Lower leg skin (tissue), 4 donors: ENCODE measurements at regions not wholly inside any gene's neighbourhood (a gene's known extent, or its start where the extent isn't known, plus 50 kb on each side); places are given as distances from the start of the nearest gene placed in this dataset.

Experiments
- DNase-seq, 2 donors: peaks; one replicate each; pipeline ENCODE4 v3.0.0-alpha.2; 2019; ENCODE audit warnings: low spot score in 2 of 2
- H3K4me3 ChIP-seq: fragments of 200-600 bp; sonication (generic); 2 replicates; pipeline ENCODE4 v1.5.1; 2017; ENCODE audit warnings: mild to moderate bottlenecking, low read depth; ENCODE audit not compliant: poor library complexity, severe bottlenecking
- POLR2A ChIP-seq, 2 donors: fragments of 450-650 bp; IDR thresholded peaks; one replicate each; pipeline ENCODE4 v1.6.1; 2016 to 2017; ENCODE audit warnings: antibody characterized with exemption in 2 of 2, mild to moderate bottlenecking in 1 of 2, moderate library complexity in 1 of 2
- WGBS, 2 donors: methylation state at CpG; one replicate each; pipeline ENCODE4 v1.1.5; 2018; 5-methylcytosine and 5-hydroxymethylcytosine counted together
- intact Hi-C: fragments of 100-400 bp; cut with DNase I; formaldehyde crosslinking; loops from one replicate; pipeline ENCODE4 v1.15.0; 2023; ENCODE audit warnings: low total_unique reads
- TF ChIP-seq, protein P1 (sequence below), 3 donors: fragments of 450-650 bp; IDR thresholded peaks; one replicate each; pipeline ENCODE4 v1.5.1; 2016; ENCODE audit warnings: antibody characterized with exemption in 3 of 3, mild to moderate bottlenecking in 3 of 3, moderate library complexity in 2 of 3

GRCh38 chr2:15728245-15728938, 136.7 kb downstream of the DDX1 start:
- WGBS, 2 donors: 94 to 97% methylated on average over 9 of the region's 9 CpGs
- peak in 1 of 2 donors; percentile 48 for DNase-seq
- intact Hi-C loops: no loop called here
- H3K4me3 ChIP-seq: no peak overlapping the region
- TF ChIP-seq, protein P1, sequence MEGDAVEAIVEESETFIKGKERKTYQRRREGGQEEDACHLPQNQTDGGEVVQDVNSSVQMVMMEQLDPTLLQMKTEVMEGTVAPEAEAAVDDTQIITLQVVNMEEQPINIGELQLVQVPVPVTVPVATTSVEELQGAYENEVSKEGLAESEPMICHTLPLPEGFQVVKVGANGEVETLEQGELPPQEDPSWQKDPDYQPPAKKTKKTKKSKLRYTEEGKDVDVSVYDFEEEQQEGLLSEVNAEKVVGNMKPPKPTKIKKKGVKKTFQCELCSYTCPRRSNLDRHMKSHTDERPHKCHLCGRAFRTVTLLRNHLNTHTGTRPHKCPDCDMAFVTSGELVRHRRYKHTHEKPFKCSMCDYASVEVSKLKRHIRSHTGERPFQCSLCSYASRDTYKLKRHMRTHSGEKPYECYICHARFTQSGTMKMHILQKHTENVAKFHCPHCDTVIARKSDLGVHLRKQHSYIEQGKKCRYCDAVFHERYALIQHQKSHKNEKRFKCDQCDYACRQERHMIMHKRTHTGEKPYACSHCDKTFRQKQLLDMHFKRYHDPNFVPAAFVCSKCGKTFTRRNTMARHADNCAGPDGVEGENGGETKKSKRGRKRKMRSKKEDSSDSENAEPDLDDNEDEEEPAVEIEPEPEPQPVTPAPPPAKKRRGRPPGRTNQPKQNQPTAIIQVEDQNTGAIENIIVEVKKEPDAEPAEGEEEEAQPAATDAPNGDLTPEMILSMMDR (IDR thresholded peaks at IDR 0.05): no peak
- no peak for TF ChIP-seq POLR2A (IDR thresholded peaks at IDR 0.05)

DNA sequence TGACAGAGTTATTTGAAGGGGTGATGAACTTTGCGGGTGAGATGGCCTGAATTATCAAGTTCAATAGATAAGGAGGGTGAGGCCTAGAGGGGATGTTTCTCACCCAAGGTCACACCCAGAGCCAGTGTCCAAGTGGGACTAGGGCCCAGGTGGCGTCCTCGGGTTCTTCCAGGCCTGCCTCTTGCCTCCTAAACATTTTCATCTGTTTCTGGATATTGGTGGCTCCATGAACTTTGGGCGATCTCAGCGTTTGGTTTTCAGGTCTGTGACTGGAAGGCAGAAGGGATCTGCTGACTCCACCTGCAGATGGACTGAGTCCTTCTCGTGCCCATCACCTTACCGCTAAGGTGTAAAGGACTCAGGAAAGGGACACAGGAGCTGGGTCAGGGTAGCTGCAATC, 137.3 kb downstream of the DDX1 start:
- 92 to 93% methylated on average over 7 of the region's 7 CpGs for WGBS, 2 donors
- no peak overlapping the region for H3K4me3 ChIP-seq
- intact Hi-C loops: no loop called here
- TF ChIP-seq POLR2A (IDR thresholded peaks at IDR 0.05): no peak
- TF ChIP-seq, protein P1 (IDR thresholded peaks at IDR 0.05): no peak
- peak in 1 of 2 donors; percentile 52 for DNase-seq

- no peak overlapping the region for H3K4me3 ChIP-seq
- 76 to 79% methylated on average over 10 of the region's 10 CpGs for WGBS, 2 donors
- TF ChIP-seq, protein P1 (IDR thresholded peaks at IDR 0.05): no peak
- TF ChIP-seq POLR2A (IDR thresholded peaks at IDR 0.05): no peak
- DNase-seq: no peak
- intact Hi-C loops: no loop called here
Observed at GRCh38 chr2:15729709-15730544, 138.3 kb downstream of the DDX1 start.

DNA sequence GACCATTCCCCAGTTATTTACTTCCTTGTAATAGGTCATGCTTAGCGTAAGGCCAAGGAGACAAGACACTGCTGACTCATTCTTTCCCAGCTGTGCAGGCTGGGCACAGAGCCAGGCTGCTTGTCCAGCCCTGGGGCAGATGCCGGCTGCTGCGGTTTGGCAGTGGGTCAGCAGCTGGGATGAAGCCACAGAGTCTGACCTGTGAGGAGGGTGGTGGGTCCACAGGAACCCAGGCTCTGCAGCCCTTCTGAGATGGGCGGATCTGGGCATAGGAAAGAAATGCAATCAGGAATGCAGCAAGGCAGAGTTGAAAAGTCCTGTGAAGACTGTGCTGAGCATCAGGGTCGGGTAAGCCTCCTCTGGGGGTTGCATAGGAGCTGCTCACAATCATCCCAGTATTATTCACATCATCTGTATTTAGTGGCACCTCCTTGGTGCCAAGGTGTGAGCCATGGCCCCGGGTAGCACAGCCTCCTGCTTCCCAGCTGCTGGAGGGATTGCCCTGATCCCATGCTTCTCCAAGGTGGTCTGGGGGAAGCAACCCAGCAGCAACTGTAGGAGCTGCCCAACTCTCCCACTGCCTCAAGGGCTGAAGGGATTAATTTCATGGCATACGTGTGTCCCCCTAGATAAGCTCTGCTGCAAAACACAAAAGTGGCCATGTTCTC, 139.0 kb downstream of the DDX1 start:
- DNase-seq: peak; percentile 72 to 94
- TF ChIP-seq, protein P1 (IDR thresholded peaks at IDR 0.05): no peak
- TF ChIP-seq POLR2A (IDR thresholded peaks at IDR 0.05): no peak
- H3K4me3 ChIP-seq: no peak overlapping the region
- 28 to 31% methylated on average over 7 of the region's 7 CpGs for WGBS, 2 donors
- intact Hi-C loops: no loop called here

DNA sequence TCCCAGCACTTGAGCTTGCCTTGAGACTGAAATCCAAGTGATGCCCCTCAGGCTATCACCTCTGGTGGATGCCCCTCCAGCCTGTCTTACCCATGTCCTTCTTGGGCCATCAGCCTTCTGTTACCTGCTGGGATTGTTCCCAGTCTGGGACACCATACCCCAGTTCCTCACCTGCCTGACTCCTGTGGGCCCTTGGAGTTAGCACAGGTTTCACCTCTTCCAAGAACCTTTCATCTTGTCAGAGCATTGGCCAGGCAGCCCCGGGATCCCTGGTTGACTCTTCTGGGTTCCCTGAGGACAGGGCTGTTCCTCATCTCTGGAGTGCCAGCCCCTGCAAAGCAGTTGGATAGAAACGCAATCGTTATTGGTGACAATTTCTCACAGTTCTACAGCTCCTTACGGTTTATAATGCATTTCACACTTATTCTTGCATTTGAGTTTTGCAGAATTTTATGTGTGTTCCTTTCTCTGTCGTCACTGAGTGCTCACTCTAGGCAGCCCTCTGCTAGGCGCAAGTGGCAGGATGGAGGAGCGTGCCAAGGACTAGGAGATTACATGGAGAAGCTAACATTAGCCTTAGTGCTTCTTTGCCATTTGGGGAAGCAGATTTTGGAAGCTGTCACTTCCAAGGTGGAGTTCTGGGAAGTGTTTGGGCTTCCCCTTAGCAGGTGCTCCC, 139.7 kb downstream of the DDX1 start:
- TF ChIP-seq POLR2A (IDR thresholded peaks at IDR 0.05): no peak
- TF ChIP-seq, protein P1 (IDR thresholded peaks at IDR 0.05): no peak
- intact Hi-C loops: no loop called here
- H3K4me3 ChIP-seq: no peak overlapping the region
- WGBS, 2 donors: 77 to 81% methylated on average over 7 of the region's 7 CpGs
- DNase-seq: peak in 1 of 2 donors; percentile 74
